MG63 (cell line): ENCODE measurements at regions not wholly inside any gene's neighbourhood (a gene's known extent, or its start where the extent isn't known, plus 50 kb on each side); places are given as distances from the start of the nearest gene placed in this dataset.

Source experiments
- DNase-seq: peaks from one replicate; pipeline ENCODE4 v3.0.0-alpha.2; 2020
- H3K27me3 ChIP-seq: fragments of 250-450 bp; sonication (Bioruptor Pico); 2 replicates; pipeline ENCODE4 v1.5.1; 2020; ENCODE audit warnings: mild to moderate bottlenecking, moderate library complexity
- H3K36me3 ChIP-seq: fragments of 250-450 bp; sonication (Bioruptor Pico); 2 replicates; pipeline ENCODE4 v1.5.1; 2020; ENCODE audit warnings: mild to moderate bottlenecking, moderate library complexity
- H3K4me3 ChIP-seq: fragments of 250-450 bp; sonication (Bioruptor Pico); 2 replicates; pipeline ENCODE4 v1.5.1; 2020; ENCODE audit warnings: mild to moderate bottlenecking, moderate library complexity
- H3K9me3 ChIP-seq: fragments of 250-450 bp; sonication (Bioruptor Pico); 2 replicates; pipeline ENCODE4 v1.5.1; 2020; ENCODE audit warnings: mild to moderate bottlenecking, moderate library complexity

DNA sequence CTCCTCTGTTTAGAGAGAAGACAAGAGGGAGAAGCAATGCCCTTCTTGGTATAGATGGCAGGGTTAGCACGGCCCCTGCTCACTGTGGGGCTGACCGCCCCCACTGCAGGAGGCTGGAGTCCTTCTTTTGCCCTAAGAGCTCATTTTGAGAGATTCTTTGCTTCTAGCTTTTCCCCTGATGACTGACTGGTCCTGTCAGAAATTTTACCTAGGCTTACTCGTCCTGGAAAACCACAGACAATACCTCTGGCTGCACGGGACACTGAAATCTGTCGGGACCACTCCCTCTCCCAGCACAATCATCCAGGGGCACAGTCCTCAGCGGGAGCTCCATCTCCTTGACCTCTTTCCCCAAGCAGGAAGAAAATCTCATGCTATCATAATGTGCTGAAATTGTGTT, 143.0 kb upstream of the RGMA start:
- Histone ChIP-seq H3K4me3 (no peak overlapping the region), H3K27me3 (no peaks in the 10 kb centered on the region; the same call in 1 of the 2 replicates)
- DNase-seq = no peak

DNA sequence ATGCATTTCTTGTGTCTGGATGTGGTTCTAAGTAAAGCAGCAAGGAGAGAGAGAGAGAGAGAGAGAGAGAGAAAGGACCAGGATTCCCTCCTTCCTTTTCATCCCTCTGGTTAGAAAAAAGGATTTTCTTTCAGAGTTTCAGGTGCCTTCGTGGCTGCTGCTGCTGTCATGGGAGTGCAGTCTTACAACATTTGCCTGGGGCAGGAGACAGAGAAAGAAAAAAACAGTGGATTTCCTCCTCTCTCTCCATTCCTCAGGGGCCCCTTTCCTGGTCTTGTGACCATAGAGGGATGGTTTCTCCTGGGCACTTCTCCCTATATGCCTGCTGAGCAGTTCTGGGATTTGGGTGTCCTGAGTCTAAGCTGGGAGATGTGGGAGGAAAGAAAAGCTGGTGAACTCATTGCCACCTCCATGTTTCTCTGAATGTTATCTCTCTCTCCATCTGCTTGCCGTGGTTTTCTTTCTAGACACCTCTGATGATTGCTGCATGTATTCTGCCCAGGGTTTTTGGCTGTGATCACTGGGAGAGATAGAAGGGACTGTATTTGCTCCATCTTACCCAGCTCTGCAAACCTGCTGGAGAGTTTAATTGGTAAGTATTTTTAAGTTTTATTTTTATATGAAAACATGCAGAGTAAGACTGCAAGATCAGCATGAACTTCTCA, 142.4 kb upstream of the RGMA start:
- Histone ChIP-seq H3K4me3 (no peak overlapping the region), H3K9me3 (no peaks in the 10 kb centered on the region; the same call in 1 of the 2 replicates), H3K36me3 (no peaks in the 10 kb centered on the region), H3K27me3 (no peaks in the 10 kb centered on the region)
- DNase-seq = no peak

More for the DNA sequence above, 143.0 kb upstream of the RGMA start:
- Histone ChIP-seq H3K9me3 (no peaks in the 10 kb centered on the region; the same call in 1 of the 2 replicates), H3K36me3 (no peaks in the 10 kb centered on the region)

DNA sequence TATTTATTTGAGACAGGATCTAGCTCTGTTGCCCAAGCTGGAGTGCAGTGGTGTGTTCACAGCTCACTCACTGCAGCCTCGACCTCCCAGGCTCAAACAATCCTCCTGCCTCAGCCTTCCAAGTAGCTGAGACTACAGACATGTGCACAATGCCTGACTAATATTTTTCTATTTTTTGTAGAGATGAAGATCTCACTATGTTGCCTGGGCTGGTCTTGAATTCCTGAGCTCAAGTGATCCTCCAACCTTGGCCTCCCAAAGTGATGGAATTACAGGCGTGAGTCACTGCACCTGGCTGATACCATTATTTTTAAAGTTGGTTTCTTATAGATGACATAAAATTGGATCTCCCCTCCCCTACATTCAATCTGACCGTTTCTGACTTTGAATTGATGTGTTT, 139.5 kb upstream of the RGMA start:
- H3K9me3 ChIP-seq = no peaks in the 10 kb centered on the region; the same call in 1 of the 2 replicates
- H3K4me3 ChIP-seq = no peak overlapping the region
- H3K27me3 ChIP-seq = peaks cover 5% of the 10 kb centered on the region; the same call in 1 of the 2 replicates
- H3K36me3 ChIP-seq = no peaks in the 10 kb centered on the region
- no peak for DNase-seq

DNA sequence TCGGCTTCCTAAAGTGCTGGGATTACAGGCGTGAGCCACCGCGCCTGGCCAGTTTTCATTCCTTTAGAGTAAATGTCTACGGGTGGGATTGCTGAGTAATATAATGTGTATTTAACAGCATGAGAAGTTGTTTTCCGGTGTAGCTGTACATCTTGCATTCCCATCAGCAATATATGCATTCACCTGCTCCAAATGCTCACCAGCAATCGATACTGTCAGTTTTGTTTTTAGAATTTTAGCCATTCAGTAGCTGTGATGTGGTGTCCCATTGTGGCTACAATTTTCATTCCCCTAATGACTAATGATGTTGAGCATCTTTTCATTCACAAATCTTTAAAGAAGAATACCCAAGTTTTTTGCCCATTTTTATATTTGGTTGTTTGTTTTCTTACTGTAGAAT, 134.8 kb upstream of the RGMA start:
- Histone ChIP-seq H3K27me3 (peaks cover 5% of the 10 kb centered on the region; the same call in 1 of the 2 replicates), H3K4me3 (no peak overlapping the region), H3K36me3 (no peaks in the 10 kb centered on the region), H3K9me3 (no peaks in the 10 kb centered on the region)
- no peak for DNase-seq

DNA sequence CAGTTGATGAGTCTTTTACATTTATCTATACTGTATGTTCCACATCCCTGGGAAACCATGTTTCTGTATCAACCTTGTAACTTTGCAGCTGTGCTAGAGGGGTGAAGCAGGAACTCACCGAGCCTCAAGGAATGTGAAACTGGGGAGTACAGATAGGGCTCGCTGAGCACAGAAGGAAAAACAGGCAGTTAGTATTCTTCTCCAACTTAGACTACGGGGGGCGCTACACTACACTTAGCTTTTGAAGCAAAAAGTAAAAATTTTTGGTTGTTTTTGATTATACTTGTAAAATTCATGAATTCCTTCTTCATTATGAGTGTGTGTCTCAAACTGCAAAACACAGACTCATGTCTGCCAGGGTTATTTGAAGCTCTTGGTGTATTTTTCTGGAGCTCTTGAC, 132.7 kb upstream of the RGMA start:
- DNase-seq = no peak
- Histone ChIP-seq H3K4me3 (no peak overlapping the region), H3K27me3 (peaks cover 5% of the 10 kb centered on the region; the same call in 1 of the 2 replicates), H3K9me3 (no peaks in the 10 kb centered on the region), H3K36me3 (no peaks in the 10 kb centered on the region)

DNA sequence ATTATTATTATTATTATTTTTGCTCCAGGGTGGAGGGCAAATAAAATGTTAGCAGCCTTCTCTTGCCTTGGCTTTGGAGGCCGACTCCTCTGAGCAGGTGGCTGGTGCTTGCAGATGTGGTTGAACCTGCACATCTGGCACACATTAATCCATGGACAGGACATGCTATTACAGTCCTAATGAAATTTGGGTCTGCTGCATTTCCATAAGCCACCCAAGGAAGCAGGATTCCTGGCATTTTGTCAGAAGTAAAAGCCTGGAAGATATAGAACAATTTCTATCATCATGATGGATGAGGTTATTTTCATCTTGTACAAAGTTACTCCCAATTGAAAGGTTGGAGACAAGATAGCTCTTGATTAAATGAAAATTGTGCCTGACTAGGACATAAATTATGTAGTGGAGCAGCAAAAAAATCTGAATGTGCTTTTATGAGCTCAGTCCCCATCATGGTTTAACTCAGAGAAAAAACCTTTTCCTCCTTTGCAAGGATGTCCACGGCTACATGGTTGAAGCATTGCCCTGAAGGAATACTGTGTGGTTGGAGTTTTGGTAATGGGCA, 130.9 kb upstream of the RGMA start:
- H3K9me3 ChIP-seq = no peaks in the 10 kb centered on the region
- DNase-seq = no peak
- H3K27me3 ChIP-seq = peaks cover 5% of the 10 kb centered on the region; the same call in 1 of the 2 replicates
- no peaks in the 10 kb centered on the region for H3K36me3 ChIP-seq
- H3K4me3 ChIP-seq = no peak overlapping the region

DNA sequence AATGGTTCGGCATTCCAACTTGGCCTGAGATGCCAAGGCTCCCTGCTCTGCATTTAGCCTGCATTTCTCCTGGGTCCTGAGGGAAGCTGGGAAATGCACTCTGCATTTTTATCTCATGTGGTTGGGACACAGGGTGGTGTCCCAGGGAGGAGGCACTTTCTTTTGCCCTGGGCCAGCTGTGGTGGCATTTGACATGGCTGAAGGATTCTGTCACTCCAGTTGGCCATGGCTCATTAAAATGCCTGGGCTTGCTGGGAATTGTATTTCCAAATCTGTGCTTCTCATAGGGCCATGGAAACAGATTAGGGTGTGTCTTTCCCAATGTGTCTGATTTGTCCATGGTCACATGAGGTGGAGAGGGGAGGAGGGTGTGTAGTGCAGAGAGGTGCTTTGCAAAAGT, 128.3 kb upstream of the RGMA start:
- DNase-seq = peak; percentile 2
- Histone ChIP-seq H3K27me3 (no peaks in the 10 kb centered on the region), H3K4me3 (no peak overlapping the region), H3K9me3 (peaks cover under 1% of the 10 kb centered on the region; the same call in 1 of the 2 replicates), H3K36me3 (no peaks in the 10 kb centered on the region)

DNA sequence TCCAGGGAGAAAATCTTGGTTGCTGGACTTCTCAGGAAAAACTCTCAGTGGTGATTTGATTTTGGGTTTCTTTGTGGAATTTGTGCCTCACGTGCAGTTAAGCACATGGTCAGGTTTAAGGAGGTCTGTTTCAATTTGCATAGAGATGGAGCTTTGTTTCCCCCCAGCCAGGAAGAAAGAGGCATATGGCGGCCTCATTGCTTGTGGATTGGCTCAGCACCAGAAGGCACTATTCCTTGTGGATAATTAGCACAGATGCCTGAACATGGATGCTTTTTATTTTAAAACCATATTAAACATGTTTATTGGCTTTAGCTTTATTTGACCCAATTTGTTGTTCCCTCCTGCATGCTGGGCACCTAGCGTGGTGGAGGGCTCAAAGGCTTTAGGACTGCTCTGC, 125.1 kb upstream of the RGMA start:
- DNase-seq = no peak
- H3K27me3 ChIP-seq = no peaks in the 10 kb centered on the region
- H3K9me3 ChIP-seq = peaks cover 10% of the 10 kb centered on the region; the same call in 1 of the 2 replicates
- no peak overlapping the region for H3K4me3 ChIP-seq
- H3K36me3 ChIP-seq = no peaks in the 10 kb centered on the region

DNA sequence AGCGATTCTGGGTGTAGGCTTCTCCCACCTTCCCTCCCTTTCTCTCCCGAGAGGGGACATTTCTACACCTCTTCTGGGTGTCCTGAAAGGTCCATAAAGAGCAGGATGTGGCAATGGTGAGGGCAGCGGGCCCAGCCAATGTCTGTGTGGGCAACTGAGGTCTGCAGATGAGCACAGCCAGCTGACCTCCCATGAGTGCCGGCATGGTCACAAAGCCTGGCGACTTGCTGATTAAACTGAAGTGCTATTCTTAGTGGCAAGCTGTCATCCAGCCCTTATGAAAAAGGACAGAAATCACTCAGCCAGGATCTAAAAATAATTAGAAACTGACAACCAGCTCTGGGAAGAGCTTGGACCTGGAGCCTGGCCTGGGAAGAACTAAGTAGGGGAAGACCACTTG, 124.3 kb upstream of the RGMA start:
- no peak overlapping the region for H3K4me3 ChIP-seq
- H3K9me3 ChIP-seq = peaks cover 10% of the 10 kb centered on the region; the same call in 1 of the 2 replicates
- H3K36me3 ChIP-seq = no peaks in the 10 kb centered on the region
- no peaks in the 10 kb centered on the region for H3K27me3 ChIP-seq
- DNase-seq = no peak

DNA sequence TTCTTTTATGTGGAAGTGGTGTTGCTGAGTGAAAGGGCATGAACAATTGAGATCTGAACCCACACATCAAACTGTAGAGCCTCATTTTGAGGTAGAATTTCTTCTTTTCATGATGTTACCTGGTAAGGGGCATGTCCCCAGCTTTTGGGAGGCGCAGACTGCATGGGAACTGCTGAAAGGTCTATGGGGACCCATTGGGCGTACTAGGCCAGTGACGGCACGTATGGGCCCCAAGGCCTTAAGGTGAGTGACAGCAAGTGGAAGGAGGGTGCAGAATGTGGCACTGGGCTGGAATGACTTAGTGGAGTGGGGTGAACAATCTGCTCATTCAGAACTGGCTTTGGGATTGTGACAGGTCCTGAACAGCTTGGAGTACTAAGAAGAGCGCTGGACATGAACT, 123.6 kb upstream of the RGMA start:
- Histone ChIP-seq H3K36me3 (no peaks in the 10 kb centered on the region), H3K9me3 (peaks cover 10% of the 10 kb centered on the region; the same call in 1 of the 2 replicates), H3K27me3 (no peaks in the 10 kb centered on the region), H3K4me3 (no peak overlapping the region)
- DNase-seq = no peak

DNA sequence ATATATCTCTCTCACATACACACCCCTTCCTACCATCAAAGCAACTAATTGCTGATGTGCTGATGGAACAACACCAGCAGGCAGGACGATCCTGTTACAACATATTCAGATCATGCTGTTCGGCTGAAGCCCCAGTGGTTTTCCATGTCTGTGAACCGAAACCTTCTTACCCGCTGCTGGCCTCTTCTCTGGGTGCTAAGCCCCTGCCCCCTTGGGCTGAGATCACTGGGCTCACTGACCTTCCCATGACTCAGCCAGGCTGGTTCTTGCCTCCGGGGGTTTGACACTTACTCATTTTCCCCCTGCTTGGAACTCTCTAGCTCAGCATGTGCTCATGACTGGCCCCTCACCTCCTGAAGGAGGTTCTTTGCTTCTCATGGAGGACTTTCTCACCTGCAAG, 122.0 kb upstream of the RGMA start:
- H3K36me3 ChIP-seq = no peaks in the 10 kb centered on the region
- peak; percentile 82 for DNase-seq
- H3K27me3 ChIP-seq = no peaks in the 10 kb centered on the region
- H3K9me3 ChIP-seq = peaks cover 10% of the 10 kb centered on the region; the same call in 1 of the 2 replicates
- H3K4me3 ChIP-seq = no peak overlapping the region

DNA sequence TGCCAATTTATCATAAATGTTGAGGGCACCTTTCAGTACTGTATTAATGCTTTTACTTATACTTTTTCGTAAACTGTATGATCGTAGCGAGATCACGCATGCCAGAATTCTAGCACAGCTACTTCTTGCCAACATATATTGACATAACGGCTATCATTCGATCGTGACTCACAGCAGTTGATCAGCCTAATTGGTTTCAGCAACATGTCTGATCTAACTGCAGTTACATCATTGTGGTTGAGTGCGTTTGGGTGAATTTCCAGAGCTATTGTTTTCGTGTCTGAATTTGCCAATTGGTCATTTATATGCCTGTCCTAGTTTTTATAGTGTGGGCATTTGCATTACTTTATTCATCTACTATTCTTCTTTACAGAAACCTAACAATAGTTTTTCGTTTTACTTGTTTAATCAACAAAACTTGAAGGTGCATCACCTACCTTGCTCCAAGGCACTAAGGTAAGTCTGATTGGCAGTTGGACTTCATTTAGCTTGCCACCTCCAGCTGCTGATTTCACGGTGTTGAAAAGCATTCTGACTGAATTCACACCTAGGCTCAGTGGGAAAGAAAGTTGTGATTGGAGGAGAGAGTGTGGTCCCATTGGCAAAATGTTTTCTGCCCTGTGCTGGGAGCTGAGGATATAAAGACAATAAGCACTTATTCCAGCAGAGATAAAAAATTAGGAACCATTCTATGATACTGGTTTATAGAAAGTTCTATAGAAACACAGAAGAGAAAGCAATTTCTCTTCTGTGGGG, 120.9 kb upstream of the RGMA start:
- no peaks in the 10 kb centered on the region for H3K36me3 ChIP-seq
- peaks cover 10% of the 10 kb centered on the region; the same call in 1 of the 2 replicates for H3K9me3 ChIP-seq
- H3K27me3 ChIP-seq = no peaks in the 10 kb centered on the region
- no peak overlapping the region for H3K4me3 ChIP-seq
- DNase-seq = peak; percentile 61

DNA sequence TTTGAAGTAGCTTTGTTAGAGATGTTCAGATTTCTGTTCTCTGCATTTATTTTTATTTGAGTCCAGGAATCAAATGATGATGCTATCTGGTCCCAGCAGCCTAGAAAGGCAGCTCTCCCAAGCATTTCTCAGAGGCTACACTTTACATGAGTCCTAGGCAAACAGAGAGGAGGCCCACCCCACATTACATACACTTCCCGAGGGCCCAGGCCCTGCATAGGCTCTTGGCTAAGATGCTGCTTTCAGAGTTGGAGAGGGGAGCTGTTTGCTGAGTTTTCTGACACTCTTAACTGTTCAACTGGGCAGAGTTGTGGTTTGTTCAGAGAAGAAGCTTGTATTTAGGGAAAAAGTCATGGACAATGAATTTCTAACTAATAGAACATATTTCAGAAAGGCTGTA, 117.9 kb upstream of the RGMA start:
- H3K27me3 ChIP-seq = no peaks in the 10 kb centered on the region
- no peaks in the 10 kb centered on the region for H3K36me3 ChIP-seq
- H3K9me3 ChIP-seq = peaks cover 6% of the 10 kb centered on the region; the same call in 1 of the 2 replicates
- no peak overlapping the region for H3K4me3 ChIP-seq
- no peak for DNase-seq

DNA sequence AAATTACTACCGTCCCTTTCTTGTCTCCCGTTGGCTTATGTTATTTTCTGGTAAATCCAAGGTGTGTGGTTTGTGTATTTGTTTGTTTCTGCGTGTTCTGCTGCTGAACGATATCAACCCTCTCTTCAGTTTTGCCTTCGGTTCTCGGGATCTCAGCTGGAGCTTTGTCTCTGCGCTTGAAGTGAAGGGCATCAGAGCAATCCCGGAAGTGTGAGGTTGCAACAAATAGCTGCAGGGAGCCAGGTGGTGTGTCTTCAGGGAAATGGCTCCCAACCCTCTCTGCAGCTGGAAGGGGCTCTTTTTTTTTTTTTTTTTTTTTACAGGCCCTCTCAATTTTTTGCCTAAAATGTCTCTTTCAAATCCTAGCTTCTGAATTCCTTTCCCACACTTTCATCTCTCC, 116.4 kb upstream of the RGMA start:
- Histone ChIP-seq H3K27me3 (no peaks in the 10 kb centered on the region), H3K4me3 (no peak overlapping the region), H3K9me3 (no peaks in the 10 kb centered on the region), H3K36me3 (no peaks in the 10 kb centered on the region)
- no peak for DNase-seq

DNA sequence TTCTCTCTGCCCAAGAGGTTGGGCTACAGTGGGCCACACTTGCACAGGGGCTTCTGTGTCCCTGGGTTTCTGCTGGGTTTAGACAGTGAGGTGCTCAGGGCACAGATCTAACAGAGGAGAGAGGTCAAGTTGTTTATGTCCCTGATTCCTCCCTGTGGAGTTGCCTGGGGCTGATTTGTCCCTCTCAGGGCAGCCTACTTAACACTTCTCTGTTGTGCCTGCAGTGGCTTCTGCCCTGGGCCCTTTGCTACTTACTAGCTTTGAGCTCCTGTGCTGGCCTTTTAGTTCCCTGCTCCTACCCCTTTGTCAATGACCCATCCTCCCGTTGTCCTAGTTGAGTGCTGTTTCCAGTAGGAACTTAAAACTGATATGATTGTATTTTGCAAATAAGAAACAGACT, 114.0 kb upstream of the RGMA start:
- DNase-seq = no peak
- Histone ChIP-seq H3K9me3 (no peaks in the 10 kb centered on the region; the same call in 1 of the 2 replicates), H3K36me3 (no peaks in the 10 kb centered on the region), H3K4me3 (no peak overlapping the region), H3K27me3 (no peaks in the 10 kb centered on the region; the same call in 1 of the 2 replicates)

DNA sequence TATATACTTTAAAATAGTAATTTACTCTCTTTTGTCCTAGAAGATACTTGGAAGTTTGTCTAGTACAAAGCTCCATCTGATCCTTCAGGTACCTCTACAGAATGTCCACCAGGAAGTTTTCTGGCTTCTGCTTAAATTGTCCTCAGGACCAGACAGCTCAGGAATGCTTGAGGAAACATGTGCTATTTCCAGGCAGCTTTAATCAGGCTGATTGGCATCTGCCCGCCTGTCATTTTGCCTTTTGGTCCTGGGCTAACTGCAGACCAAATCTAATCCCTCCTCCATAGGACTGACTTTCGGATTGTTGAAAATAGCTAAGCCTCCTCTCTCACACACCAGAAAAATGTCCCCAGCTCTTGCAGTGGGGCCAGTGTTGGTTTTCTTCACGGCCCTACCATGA, 113.4 kb upstream of the RGMA start:
- Histone ChIP-seq H3K36me3 (no peaks in the 10 kb centered on the region), H3K27me3 (no peaks in the 10 kb centered on the region; the same call in 1 of the 2 replicates), H3K4me3 (no peak overlapping the region), H3K9me3 (peaks cover 3% of the 10 kb centered on the region; the same call in 1 of the 2 replicates)
- DNase-seq = no peak

DNA sequence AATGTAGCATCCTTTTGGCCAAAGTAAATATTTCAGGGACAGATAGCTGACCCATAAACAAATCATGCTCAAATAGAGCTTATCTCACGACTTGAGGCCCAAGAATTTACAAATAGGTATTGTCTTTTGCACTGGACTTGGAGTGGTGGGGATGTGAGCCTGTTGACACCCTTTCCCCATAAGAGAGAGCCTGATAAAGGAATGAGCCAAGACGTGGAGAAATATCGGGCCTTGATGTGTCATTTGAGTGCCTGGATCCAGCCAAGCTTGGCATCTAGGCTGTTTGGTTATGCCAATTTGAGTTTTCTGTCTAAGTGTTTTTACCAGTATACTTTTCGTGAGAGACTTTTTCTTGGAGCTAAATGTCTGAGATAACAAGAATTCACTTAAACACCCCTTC, 112.9 kb upstream of the RGMA start:
- DNase-seq = peak; percentile 22
- Histone ChIP-seq H3K4me3 (no peak overlapping the region), H3K36me3 (no peaks in the 10 kb centered on the region), H3K9me3 (peaks cover 3% of the 10 kb centered on the region; the same call in 1 of the 2 replicates), H3K27me3 (no peaks in the 10 kb centered on the region; the same call in 1 of the 2 replicates)
